Right atrium auricular region (tissue), 2 donors: ENCODE measurements at regions not wholly inside any gene's neighbourhood (a gene's known extent, or its start where the extent isn't known, plus 50 kb on each side); places are given as distances from the start of the nearest gene placed in this dataset.

Experiments
- DNase-seq: peaks from one replicate; pipeline ENCODE4 v3.0.0-alpha.2; 2019; ENCODE audit warnings: low spot score
- H3K27ac ChIP-seq, 2 donors: fragments of 200-600 bp; sonication (generic); 1 replicate in 1 of 2; 2 replicates in 1 of 2; pipeline ENCODE4 v1.5.1; 2016 to 2019
- H3K27me3 ChIP-seq, 2 donors: fragments of 200-600 bp; sonication (generic); one replicate each; pipeline versions ENCODE4 v1.5.1 to v1.6.0; 2017 to 2019
- H3K36me3 ChIP-seq: fragments of 200-600 bp; sonication (generic); one replicate; pipeline ENCODE4 v1.5.1; 2016
- H3K4me1 ChIP-seq, 2 donors: fragments of 200-600 bp; sonication (generic); one replicate each; pipeline versions ENCODE4 v1.5.1 to v1.6.0; 2017 to 2019
- H3K4me3 ChIP-seq, 2 donors: fragments of 200-600 bp; sonication (generic); 1 replicate in 1 of 2; 2 replicates in 1 of 2; pipeline ENCODE4 v1.5.1; 2017 to 2019; ENCODE audit warnings: mild to moderate bottlenecking in 1 of 2, moderate library complexity in 1 of 2
- H3K9me3 ChIP-seq, 2 donors: fragments of 200-600 bp; sonication (generic); one replicate each; pipeline ENCODE4 v1.5.1; 2019
- TF ChIP-seq, protein P1 (sequence below), 2 donors: fragments of 200-600 bp; sonication (generic); IDR thresholded peaks; one replicate each; pipeline ENCODE4 v1.5.1; 2019; ENCODE audit warnings: antibody characterized with exemption in 2 of 2

DNA sequence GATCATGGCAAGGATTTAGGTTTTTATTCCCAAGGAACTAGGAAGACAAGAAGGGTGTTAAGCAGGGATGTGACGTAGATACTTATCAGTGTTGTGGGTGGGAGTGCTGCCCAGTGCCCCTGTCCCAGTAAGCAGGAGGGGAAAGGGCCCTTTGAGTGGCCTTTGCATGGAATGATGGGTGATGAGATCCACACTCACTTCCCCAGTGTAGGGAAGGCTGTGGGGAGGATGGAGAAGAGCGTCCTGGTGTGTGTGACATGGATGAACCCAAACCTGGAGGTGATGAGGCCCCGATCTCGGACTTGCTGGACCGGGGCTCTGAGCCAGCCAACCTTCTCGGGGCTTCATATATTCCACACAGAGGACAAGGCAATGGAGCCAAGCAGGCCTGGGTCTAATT lies 610.9 kb downstream of the CDH26 start:
- TF ChIP-seq, protein P1, sequence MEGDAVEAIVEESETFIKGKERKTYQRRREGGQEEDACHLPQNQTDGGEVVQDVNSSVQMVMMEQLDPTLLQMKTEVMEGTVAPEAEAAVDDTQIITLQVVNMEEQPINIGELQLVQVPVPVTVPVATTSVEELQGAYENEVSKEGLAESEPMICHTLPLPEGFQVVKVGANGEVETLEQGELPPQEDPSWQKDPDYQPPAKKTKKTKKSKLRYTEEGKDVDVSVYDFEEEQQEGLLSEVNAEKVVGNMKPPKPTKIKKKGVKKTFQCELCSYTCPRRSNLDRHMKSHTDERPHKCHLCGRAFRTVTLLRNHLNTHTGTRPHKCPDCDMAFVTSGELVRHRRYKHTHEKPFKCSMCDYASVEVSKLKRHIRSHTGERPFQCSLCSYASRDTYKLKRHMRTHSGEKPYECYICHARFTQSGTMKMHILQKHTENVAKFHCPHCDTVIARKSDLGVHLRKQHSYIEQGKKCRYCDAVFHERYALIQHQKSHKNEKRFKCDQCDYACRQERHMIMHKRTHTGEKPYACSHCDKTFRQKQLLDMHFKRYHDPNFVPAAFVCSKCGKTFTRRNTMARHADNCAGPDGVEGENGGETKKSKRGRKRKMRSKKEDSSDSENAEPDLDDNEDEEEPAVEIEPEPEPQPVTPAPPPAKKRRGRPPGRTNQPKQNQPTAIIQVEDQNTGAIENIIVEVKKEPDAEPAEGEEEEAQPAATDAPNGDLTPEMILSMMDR (IDR thresholded peaks at IDR 0.05) = no peak

DNA sequence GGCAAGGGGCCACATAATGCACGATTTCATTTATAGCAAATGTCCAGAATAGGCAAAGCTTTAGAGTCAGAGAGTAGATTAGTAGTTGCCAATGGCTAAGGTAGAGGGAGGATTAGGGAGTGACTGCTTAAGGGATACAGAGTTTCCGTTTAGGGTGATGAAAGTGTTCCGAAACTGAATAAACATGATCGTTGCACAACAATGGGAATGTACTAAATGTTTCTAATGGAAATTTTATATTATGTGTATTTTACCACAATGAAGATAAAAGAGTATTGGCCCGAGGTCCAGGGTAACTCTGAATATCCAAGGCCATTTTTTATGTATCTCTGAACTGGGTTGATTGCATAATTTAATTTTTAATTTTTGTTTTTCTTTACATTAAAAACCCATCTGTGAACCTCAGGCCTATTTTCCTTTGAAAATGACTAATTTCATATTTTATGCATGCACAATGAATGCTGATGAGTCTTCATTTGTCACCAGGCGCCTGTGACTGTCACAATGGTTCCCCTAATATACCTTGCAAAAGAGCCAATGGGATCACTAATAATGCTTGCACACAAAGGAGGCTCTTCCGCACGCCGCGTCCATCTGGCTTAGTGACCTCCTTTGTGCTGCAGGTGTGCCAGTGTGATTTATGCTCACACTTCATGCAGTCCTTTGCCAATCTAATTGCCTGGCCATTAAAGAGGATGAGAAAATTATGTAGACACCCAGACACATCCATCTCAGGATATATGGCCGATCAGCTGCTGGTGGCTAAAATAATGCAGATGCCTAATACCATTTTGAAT lies 612.5 kb downstream of the CDH26 start:
- H3K36me3 ChIP-seq = no peaks in the 10 kb centered on the region
- H3K9me3 ChIP-seq = no peaks in the 10 kb centered on the region
- no peaks in the 10 kb centered on the region for H3K4me1 ChIP-seq
- no peaks in the 10 kb centered on the region for H3K27me3 ChIP-seq
- TF ChIP-seq, protein P1 (IDR thresholded peaks at IDR 0.05) = no peak
- H3K4me3 ChIP-seq = no peak overlapping the region
- no peak overlapping the region for H3K27ac ChIP-seq
- DNase-seq = no peak

More for the DNA sequence above, 610.9 kb downstream of the CDH26 start:
- H3K27me3 ChIP-seq = no peaks in the 10 kb centered on the region
- no peaks in the 10 kb centered on the region for H3K4me1 ChIP-seq
- no peaks in the 10 kb centered on the region for H3K36me3 ChIP-seq
- no peaks in the 10 kb centered on the region for H3K9me3 ChIP-seq
- no peak overlapping the region for H3K4me3 ChIP-seq
- H3K27ac ChIP-seq = no peak overlapping the region
- DNase-seq = no peak

DNA sequence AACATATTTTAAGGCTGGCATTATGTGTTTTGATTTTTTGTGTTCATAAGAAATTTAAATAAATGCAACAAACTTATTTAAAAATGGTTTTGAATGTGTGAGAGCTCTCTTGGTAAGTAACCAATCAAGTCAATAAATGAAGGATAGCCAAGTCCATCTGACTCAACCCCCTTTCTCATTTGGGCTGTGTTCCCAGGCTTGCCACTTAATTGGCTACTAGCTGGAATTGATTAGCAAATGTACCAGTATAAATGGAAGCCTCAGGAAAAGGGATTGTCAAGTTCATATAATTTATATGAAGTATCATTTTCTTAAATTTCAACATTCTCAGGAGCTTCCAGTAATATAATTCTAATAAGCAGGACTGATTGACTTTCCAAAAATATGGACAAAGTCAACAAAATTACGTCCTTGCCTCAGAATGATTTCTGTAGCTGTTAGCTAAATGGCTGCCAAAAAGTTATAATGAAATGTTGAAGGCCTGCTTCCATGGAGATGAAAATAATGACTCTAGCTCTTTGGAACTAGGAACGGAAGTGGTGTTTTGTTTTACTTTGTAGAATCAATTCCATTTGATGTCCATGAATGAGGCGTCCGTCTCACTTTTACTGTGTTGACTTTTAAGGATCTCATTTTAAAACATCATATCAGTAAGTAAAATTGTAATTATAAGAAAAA lies 614.9 kb downstream of the CDH26 start:
- no peaks in the 10 kb centered on the region for H3K27me3 ChIP-seq
- H3K36me3 ChIP-seq = no peaks in the 10 kb centered on the region
- no peak overlapping the region for H3K4me3 ChIP-seq
- no peak overlapping the region for H3K27ac ChIP-seq
- TF ChIP-seq, protein P1 (IDR thresholded peaks at IDR 0.05) = no peak
- H3K4me1 ChIP-seq = no peaks in the 10 kb centered on the region
- no peaks in the 10 kb centered on the region for H3K9me3 ChIP-seq
- DNase-seq = no peak

DNA sequence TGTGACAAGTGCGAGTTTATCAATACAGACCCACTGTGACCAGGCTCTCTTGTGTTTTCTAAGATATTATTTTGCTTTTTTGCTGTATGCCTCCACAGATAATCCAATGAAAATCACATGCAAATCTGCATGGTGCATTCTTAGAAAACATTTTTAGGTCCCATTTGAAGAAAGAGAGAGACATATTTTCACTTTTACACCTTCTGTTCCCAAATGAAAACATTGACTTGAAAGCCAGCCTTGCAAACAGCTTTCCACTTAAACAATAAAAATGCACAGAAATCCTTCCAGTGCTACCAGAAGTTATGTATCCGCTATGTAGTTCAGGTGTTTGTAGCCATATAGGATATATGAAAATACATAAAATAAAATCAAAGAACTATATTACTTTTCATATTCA lies 618.0 kb downstream of the CDH26 start:
- H3K9me3 ChIP-seq = no peaks in the 10 kb centered on the region
- H3K36me3 ChIP-seq = no peaks in the 10 kb centered on the region
- no peak for DNase-seq
- TF ChIP-seq, protein P1 (IDR thresholded peaks at IDR 0.05) = no peak
- no peak overlapping the region for H3K27ac ChIP-seq
- H3K27me3 ChIP-seq = no peaks in the 10 kb centered on the region
- no peaks in the 10 kb centered on the region for H3K4me1 ChIP-seq
- H3K4me3 ChIP-seq = no peak overlapping the region

DNA sequence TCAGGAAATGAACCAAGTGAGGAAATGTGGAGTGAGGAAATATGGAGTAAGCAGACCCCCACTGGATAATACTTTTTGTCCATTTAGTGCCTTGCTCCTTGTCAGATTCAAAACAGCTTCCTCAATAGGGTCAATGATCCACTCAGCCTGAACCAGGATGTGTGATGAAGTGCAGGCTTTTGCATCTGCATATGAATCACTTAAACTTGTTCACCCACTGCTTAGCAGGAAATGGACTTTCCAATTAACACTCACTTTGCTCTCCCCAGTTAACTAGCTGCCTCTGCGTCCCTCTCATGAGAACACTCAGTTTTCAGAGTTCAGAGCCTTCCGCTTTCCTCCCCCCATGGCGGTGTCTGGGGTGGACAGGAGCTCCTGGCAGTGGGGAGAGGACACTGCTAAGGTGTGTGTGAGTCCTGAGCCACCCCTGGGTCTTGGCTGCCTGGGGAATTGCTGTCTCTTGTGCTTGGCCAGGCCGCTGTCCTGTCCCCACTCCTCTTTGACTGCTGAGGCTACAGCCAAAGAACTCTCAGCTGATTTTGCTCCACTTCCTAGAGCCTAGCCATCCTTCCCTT lies 621.8 kb downstream of the CDH26 start:
- Histone ChIP-seq H3K4me1 (no peaks in the 10 kb centered on the region), H3K27me3 (no peaks in the 10 kb centered on the region), H3K9me3 (no peaks in the 10 kb centered on the region), H3K4me3 (no peak overlapping the region), H3K36me3 (no peaks in the 10 kb centered on the region), H3K27ac (no peak overlapping the region)
- TF ChIP-seq, protein P1 (IDR thresholded peaks at IDR 0.05) = no peak
- no peak for DNase-seq
